T-helper 1 cell (primary cell): ENCODE measurements at regions not wholly inside any gene's neighbourhood (a gene's known extent, or its start where the extent isn't known, plus 50 kb on each side); places are given as distances from the start of the nearest gene placed in this dataset.
A peak's percentile ranks its signal among the peaks of the same experiment; 100 is the strongest.
"Not testable (repeated sequence)": the region's sequence is repeated elsewhere in the genome, so short reads cannot be mapped to it uniquely, and the experiment has no call there.

ENCODE experiments used
- DNase-seq, 5 donors: peaks; one replicate each; pipeline ENCODE4 v3.0.0-alpha.2; 2012 to 2020

DNA sequence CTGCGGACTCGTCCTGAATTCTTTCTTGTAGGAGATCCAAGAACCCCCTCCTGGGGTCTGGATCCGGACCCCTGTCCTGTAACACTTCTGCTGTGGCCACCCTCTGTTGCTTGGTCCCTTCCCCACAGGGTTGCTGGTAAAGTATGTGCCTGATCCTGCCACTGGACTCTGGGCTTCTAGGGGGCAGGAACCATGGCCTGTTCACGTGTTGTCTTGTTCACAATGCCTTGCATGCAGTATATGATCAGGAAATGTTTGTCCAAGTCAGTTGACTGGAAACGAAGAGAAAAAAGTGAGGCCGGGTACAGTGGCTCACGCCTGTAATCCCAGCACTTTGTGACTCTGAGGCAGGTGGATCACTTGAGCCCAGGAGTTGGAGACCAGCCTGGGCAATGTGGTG is 139.3 kb upstream of the ALDH1B1 start:
- DNase-seq = no peak

DNA sequence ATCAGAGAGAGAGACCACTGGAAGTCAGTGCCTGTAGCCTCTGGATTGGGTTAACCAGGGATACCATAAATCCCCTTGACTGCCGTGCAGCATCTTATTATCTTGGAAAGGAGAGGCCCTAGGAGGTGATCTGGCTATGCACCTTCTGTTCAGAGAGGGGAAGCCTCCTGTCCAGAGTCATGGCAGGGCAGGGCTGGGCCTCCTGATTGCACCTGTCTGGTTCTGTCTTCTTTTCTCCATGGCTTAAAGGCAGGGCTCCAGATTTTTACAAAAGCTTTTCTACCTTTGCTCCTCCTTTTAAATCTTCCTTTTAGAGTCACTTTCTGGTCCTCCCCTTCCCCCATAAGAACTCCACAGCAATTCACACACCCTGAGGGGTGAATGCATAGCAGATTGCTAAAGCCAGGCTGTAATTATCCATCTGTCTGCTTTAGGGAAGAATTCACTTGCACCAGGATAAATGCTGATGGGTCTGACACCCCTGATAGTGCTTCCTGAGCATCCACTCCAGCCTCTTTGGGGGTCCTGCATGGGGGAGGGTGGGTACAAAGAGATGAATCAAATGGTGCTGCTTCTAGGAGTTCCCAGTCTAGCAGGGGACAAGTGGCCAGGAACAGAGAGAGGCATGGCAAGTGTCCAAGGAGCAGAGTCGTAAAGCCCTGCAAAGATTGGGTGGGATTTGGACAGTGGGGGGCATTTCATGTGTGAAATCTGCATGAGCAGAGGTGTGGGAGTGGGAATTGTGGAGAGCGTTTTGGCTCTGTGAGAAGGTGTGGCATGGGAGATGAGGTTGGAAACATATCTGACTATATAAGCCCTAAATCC is 141.3 kb upstream of the ALDH1B1 start:
- no peak for DNase-seq

GRCh38 chr9:38250279-38251035 is 142.0 kb upstream of the ALDH1B1 start:
- DNase-seq = no peak

- DNase-seq = no peak
These were observed 142.8 kb upstream of the ALDH1B1 start for GRCh38 chr9:38249587-38250210.

DNA sequence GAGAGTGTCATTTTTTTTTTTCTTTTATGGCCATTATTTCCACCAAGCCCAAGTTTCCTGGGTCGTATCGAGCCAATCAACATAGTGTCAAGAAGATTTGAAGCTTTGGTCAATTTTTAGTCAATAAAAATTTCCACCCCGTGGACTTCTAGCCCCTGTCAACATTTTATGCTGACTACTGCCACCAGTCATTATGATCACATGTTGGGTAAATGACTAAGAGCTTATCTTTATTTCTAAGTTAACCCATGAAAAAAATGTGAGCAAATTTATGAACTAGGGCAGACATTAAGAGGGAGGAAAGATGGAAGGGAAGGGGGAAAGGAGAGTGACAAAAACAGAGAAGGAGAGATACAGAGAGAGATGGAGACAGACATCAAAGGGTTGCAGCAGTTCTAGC is 143.5 kb upstream of the ALDH1B1 start:
- DNase-seq = no peak

- no peak for DNase-seq
These were observed 145.7 kb upstream of the ALDH1B1 start for GRCh38 chr9:38246833-38247232.

DNA sequence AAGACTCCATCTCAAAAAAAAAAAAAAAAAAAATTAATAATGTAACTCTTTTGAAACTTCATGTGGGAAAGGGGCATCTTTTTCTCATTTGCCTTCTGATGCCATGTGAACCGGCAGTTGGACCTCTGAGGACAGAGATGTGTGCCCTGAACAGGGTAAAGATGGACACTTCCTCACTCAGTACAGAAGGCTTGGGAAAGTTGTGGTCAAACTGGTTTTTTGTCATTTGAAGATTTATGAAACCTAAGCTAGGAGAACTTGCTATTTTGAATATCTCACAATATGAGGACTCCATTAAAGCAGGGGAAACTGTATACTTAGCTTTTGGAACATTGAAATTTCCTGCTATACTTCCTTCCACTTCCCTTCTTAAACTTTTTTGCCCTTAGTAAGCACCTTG is 147.5 kb upstream of the ALDH1B1 start:
- no peak for DNase-seq

DNA sequence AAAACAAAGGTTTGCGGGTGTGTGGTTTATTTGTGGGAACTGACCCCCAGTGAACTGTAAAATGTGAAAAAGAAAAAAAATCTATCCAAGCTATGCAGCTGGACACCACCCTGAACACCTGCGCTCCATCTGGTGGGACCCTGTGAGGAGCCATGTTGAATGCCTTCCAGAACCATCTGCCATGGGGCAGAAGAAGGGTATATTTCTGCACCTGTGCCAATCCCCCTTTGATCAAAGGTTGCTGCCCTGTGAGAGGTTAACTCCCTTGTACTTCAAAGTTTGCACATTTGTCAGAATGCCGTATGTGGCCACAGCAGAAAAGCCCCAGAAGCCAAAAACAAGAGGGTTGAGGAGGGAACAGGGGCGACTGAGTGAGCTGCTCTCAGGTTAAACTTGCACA is 148.5 kb upstream of the ALDH1B1 start:
- DNase-seq = no peak

DNA sequence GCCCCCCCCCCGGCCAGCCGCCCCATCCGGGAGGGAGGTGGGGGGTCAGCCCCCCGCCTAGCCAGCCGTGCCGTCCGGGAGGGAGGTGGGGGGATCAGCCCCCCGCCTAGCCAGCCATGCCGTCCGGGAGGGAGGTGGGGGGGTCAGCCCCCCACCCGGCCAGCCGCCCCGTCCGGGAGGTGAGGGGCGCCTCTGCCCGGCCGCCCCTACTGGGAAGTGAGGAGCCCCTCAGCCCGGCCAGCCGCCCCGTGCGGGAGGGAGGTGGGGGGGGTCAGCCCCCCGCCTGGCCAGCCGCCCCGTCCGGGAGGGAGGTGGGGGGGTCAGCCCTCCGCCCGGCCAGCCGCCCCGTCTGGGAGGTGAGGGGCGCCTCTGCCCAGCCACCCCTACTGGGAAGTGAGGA is 150.4 kb upstream of the ALDH1B1 start:
- not testable (repeated sequence) for DNase-seq

DNA sequence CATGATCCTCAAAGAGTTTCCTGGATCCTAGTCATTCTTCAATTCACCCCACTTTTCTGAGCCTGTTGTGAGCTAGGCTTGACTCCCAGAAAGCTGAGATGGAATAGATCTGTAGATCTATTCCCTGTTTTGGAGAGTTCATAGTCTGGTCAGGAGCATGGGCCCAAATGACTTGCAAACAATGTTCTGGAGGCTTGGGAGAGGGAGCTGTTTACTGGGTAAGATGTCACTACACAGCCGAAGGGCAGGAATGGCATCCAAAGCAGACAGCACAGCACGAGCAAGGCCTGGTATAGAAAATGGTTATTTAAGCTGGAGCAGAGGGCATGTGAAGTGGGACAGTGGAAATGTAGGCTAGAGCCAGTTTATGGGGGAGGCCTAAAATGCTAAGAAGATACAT is 152.5 kb upstream of the ALDH1B1 start:
- DNase-seq = no peak

GRCh38 chr9:38235244-38235643 is 157.3 kb upstream of the ALDH1B1 start:
- no peak for DNase-seq

GRCh38 chr9:38234479-38235170 is 157.9 kb upstream of the ALDH1B1 start:
- no peak for DNase-seq

- no peak for DNase-seq
These were observed 158.6 kb upstream of the ALDH1B1 start for GRCh38 chr9:38233796-38234355.

DNA sequence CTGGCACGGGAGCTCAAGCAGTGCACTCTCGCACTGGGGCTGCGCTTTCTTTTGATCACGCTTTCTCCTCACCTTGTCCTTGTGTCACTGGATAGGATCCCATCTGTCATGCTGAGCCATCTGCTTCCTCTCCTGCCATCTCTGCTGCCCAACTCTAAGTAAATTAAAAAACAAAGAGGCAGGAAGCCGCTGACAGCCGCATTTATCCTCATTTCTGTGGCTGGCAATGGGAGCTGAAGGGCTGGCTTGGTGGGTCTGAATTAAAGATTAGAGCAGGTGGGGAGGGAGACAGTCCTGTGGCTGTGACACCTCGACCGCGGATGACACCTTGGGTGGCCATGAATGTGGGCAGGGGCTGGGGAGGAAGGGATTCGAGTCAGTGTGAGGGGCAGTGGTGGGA is 159.2 kb upstream of the ALDH1B1 start:
- no peak for DNase-seq

- DNase-seq = no peak
These were observed 159.6 kb upstream of the ALDH1B1 start for GRCh38 chr9:38232895-38233294.

GRCh38 chr9:38229504-38230155 is 160.6 kb upstream of the SHB start:
- no peak for DNase-seq

DNA sequence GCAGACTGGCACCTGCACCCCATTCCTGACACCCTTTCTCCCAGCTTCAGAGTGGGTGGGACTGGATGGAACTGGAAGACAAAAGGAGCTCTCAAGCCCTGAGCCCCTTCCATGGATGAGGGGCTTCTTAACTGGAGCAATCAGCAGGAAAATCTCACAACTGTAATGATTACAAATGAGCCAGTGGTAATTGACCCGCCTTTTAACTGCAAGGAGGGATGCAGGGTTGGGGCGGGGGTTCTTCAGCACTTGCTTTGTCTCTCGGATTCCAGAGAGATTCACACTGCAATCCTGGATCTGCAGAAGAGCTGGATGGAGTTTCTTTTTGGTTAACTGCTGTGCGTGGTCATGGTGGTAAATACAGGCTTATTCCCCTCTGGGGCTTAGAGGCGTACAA is 160.1 kb upstream of the SHB start:
- DNase-seq = no peak

GRCh38 chr9:38228331-38229103 is 159.5 kb upstream of the SHB start:
- no peak for DNase-seq

- DNase-seq = peak in 1 of 5 donors; percentile 29
These were observed 158.6 kb upstream of the SHB start for GRCh38 chr9:38227656-38228055.

DNA sequence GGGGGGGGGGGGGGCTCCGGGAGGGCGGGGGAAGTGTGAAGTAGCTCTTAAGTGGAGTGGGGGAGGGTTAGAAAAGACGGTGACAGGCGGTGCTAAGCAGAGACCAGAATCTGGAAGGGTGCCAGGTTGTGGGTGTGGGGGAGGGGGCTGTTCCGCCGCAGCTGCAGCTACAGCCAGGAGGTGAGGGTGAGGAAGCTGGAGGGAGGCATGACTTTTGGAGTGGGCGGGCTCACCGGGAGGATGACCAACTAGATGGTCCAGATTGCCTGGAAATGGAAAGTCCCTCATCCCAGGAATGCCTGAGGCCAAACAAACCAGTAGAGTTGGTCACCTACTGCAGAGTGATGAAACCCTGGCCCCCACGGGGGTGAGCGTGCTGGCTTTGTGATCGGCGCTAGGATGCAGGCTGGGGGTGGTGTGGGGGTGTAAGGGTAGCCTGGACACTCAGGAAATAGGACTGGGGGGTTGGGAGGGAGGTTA is 158.1 kb upstream of the SHB start:
- DNase-seq = peak in 4 of 5 donors; percentile 21 to 60 (median 40)

- DNase-seq = no peak
These were observed 157.5 kb upstream of the SHB start for GRCh38 chr9:38226491-38226951.
